ENCODE measurements at regions not wholly inside any gene's neighbourhood (a gene's known extent, or its start where the extent isn't known, plus 50 kb on each side); places are given as distances from the start of the nearest gene placed in this dataset.

DNA sequence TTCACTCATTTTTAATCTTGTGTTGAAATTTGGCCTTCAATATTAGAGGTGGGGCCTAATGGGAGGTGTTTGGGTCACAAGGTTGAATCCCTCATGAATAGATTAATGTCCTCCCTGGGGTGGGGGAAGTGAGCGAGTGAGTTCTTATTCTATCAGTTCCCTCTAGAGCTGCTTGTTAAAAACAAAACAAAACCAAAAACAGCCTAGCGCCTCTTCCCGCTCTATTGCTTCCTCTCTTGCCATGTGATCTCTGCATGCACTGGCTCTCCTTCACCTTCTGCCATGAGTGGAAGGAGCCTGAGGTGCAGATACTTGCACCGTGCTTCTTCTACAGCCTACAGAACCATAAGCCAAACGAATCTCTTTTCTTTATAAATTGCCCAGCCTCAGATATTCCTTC, 89.6 kb upstream of the SLC35F1 start:
- Histone ChIP-seq H3K9me3 (ENCODE audit: low read depth, low read length) (no peaks in the 10 kb centered on the region), H3K4me3 (no peak overlapping the region), H3K9ac (ENCODE audit: insufficient read length) (no peak overlapping the region), H3K27ac (no peak overlapping the region), H3K36me3 (ENCODE audit: insufficient read depth, low read length) (no peaks in the 10 kb centered on the region)
- DNase-seq (ENCODE audit: low read depth, low spot score): no peak
- no peak for TF ChIP-seq FOXP2 (optimal IDR thresholded peaks at IDR 0.05; ENCODE audit: control extremely low read depth, extremely low read length, insufficient read depth)
- no peak for TF ChIP-seq POLR2AphosphoS5 (IDR thresholded peaks at IDR 0.05; ENCODE audit: borderline replicate concordance, low read depth, low read length)
- TF ChIP-seq EZH2 (IDR thresholded peaks at IDR 0.05): no peak

GRCh38 chr6:117817992-117818391, 89.1 kb upstream of the SLC35F1 start:
- H3K36me3 ChIP-seq (ENCODE audit: insufficient read depth, low read length): no peaks in the 10 kb centered on the region
- H3K9ac ChIP-seq (ENCODE audit: insufficient read length): no peak overlapping the region
- TF ChIP-seq POLR2AphosphoS5 (IDR thresholded peaks at IDR 0.05; ENCODE audit: borderline replicate concordance, low read depth, low read length) (no peak), FOXP2 (optimal IDR thresholded peaks at IDR 0.05; ENCODE audit: control extremely low read depth, extremely low read length, insufficient read depth) (no peak), EZH2 (IDR thresholded peaks at IDR 0.05) (no peak)
- DNase-seq (ENCODE audit: low read depth, low spot score): no peak
- H3K4me3 ChIP-seq: no peak overlapping the region
- no peaks in the 10 kb centered on the region for H3K9me3 ChIP-seq (ENCODE audit: low read depth, low read length)
- no peak overlapping the region for H3K27ac ChIP-seq

DNA sequence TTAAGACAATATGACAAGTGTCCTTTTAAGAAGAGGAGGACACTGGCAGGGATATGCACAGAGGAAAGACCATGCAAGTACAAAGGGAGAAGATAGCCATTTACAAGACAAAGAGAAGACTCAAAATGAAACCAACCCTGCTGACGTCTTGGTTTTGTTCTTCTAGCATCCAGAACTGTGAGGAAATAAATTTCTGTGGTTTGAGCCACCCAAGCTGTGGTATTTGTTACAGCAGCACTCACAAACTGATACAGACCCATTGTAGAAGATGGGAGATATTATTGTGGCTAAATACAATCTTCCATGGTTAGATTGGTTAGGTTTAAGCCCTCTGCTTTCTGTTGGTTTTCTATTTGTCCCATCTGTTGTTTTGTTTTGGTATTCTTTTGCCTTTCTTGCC, 88.6 kb upstream of the SLC35F1 start:
- Histone ChIP-seq H3K36me3 (ENCODE audit: insufficient read depth, low read length) (no peaks in the 10 kb centered on the region), H3K9ac (ENCODE audit: insufficient read length) (no peak overlapping the region), H3K4me3 (no peak overlapping the region), H3K27ac (no peak overlapping the region), H3K9me3 (ENCODE audit: low read depth, low read length) (no peaks in the 10 kb centered on the region)
- TF ChIP-seq FOXP2 (optimal IDR thresholded peaks at IDR 0.05; ENCODE audit: control extremely low read depth, extremely low read length, insufficient read depth) (no peak), EZH2 (IDR thresholded peaks at IDR 0.05) (no peak), POLR2AphosphoS5 (IDR thresholded peaks at IDR 0.05; ENCODE audit: borderline replicate concordance, low read depth, low read length) (no peak)
- no peak for DNase-seq (ENCODE audit: low read depth, low spot score)

- no peak for TF ChIP-seq EZH2 (IDR thresholded peaks at IDR 0.05)
- TF ChIP-seq POLR2AphosphoS5 (IDR thresholded peaks at IDR 0.05; ENCODE audit: borderline replicate concordance, low read depth, low read length): no peak
- TF ChIP-seq FOXP2 (optimal IDR thresholded peaks at IDR 0.05; ENCODE audit: control extremely low read depth, extremely low read length, insufficient read depth): no peak
- H3K36me3 ChIP-seq (ENCODE audit: insufficient read depth, low read length): no peaks in the 10 kb centered on the region
- H3K27ac ChIP-seq: no peak overlapping the region
- DNase-seq (ENCODE audit: low read depth, low spot score): peak; percentile 10
- peak overlapping the region; percentile 76 for H3K4me3 ChIP-seq
- no peaks in the 10 kb centered on the region for H3K9me3 ChIP-seq (ENCODE audit: low read depth, low read length)
- H3K9ac ChIP-seq (ENCODE audit: insufficient read length): no peak overlapping the region
Measured at GRCh38 chr6:117829594-117830319, 77.3 kb upstream of the SLC35F1 start.

- no peaks in the 10 kb centered on the region for H3K9me3 ChIP-seq (ENCODE audit: low read depth, low read length)
- DNase-seq (ENCODE audit: low read depth, low spot score): no peak
- H3K4me3 ChIP-seq: no peak overlapping the region
- no peak overlapping the region for H3K27ac ChIP-seq
- no peak overlapping the region for H3K9ac ChIP-seq (ENCODE audit: insufficient read length)
- H3K36me3 ChIP-seq (ENCODE audit: insufficient read depth, low read length): no peaks in the 10 kb centered on the region
- no peak for TF ChIP-seq FOXP2 (optimal IDR thresholded peaks at IDR 0.05; ENCODE audit: control extremely low read depth, extremely low read length, insufficient read depth)
- TF ChIP-seq POLR2AphosphoS5 (IDR thresholded peaks at IDR 0.05; ENCODE audit: borderline replicate concordance, low read depth, low read length): no peak
- no peak for TF ChIP-seq EZH2 (IDR thresholded peaks at IDR 0.05)
Measured at GRCh38 chr6:117837261-117837660, 69.8 kb upstream of the SLC35F1 start.

DNA sequence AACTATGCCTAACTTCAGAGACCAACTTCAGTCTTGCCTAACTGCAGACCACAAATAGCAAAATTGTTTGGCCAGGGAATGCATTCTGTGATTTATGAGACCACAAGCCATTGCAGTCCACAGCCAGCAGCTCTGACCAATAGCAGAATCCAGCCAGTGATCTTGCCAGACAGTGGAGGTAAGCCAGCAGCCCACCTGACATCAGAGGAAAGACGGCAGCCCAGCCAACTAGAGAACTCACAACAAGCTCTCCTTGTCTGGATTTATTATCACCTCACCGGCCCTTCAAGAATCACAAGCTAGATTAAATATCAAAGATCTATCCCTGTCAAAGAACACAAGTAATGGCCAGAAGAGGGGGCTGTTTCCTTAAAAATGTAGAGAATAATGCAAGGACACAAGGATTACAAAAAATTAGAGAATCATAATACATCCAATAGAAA, 66.5 kb upstream of the SLC35F1 start:
- no peaks in the 10 kb centered on the region for H3K9me3 ChIP-seq (ENCODE audit: low read depth, low read length)
- no peaks in the 10 kb centered on the region for H3K36me3 ChIP-seq (ENCODE audit: insufficient read depth, low read length)
- TF ChIP-seq POLR2AphosphoS5 (IDR thresholded peaks at IDR 0.05; ENCODE audit: borderline replicate concordance, low read depth, low read length) (no peak), FOXP2 (optimal IDR thresholded peaks at IDR 0.05; ENCODE audit: control extremely low read depth, extremely low read length, insufficient read depth) (no peak), EZH2 (IDR thresholded peaks at IDR 0.05) (no peak)
- H3K9ac ChIP-seq (ENCODE audit: insufficient read length): no peak overlapping the region
- no peak overlapping the region for H3K27ac ChIP-seq
- H3K4me3 ChIP-seq: no peak overlapping the region
- peak; percentile 73 for DNase-seq (ENCODE audit: low read depth, low spot score)

DNA sequence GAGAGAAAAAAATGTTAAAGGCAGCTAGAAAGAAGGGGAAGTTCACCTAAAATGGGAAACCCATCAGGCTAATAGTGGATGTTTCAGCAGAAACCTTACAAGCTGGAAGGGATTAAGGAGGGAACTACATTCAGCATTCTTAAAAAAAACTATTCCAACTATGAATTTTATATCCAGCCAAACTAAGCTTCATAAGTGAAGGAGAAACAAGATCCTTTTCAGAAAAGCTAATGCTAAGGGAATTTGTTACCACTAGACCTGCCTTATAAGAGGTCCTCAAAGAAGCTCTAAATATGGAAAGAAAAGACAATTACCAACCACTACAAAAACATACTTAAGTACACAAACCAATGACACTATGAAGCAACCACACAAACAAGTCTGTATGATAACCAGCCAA, 59.2 kb upstream of the SLC35F1 start:
- Histone ChIP-seq H3K27ac (no peak overlapping the region), H3K4me3 (no peak overlapping the region), H3K9ac (ENCODE audit: insufficient read length) (no peak overlapping the region), H3K36me3 (ENCODE audit: insufficient read depth, low read length) (no peaks in the 10 kb centered on the region), H3K9me3 (ENCODE audit: low read depth, low read length) (no peaks in the 10 kb centered on the region)
- TF ChIP-seq EZH2 (IDR thresholded peaks at IDR 0.05) (no peak), POLR2AphosphoS5 (IDR thresholded peaks at IDR 0.05; ENCODE audit: borderline replicate concordance, low read depth, low read length) (no peak), FOXP2 (optimal IDR thresholded peaks at IDR 0.05; ENCODE audit: control extremely low read depth, extremely low read length, insufficient read depth) (no peak)
- DNase-seq (ENCODE audit: low read depth, low spot score): no peak

DNA sequence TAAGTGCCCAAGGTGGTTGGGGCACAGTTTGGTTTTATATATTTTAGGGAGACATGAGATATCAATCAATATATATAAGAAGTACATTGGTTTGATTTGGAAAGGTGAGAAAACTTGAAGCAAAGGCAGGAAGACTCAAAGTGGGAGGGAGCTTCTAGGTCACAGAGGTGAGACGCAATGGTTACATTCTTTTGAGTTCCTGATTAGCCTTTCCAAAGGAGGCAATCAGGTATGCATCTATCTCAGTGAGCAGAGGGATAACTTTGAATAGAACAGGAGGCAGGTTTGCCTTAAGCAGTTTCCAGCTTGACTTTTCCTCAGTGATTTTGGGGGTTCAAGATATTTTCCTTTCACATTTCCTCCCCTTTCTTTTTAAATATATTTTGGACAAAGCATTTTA, 58.0 kb upstream of the SLC35F1 start:
- H3K9ac ChIP-seq (ENCODE audit: insufficient read length): no peak overlapping the region
- no peak overlapping the region for H3K4me3 ChIP-seq
- H3K27ac ChIP-seq: no peak overlapping the region
- H3K9me3 ChIP-seq (ENCODE audit: low read depth, low read length): no peaks in the 10 kb centered on the region
- no peak for DNase-seq (ENCODE audit: low read depth, low spot score)
- H3K36me3 ChIP-seq (ENCODE audit: insufficient read depth, low read length): no peaks in the 10 kb centered on the region
- no peak for TF ChIP-seq FOXP2 (optimal IDR thresholded peaks at IDR 0.05; ENCODE audit: control extremely low read depth, extremely low read length, insufficient read depth)
- no peak for TF ChIP-seq EZH2 (IDR thresholded peaks at IDR 0.05)
- TF ChIP-seq POLR2AphosphoS5 (IDR thresholded peaks at IDR 0.05; ENCODE audit: borderline replicate concordance, low read depth, low read length): no peak
